ENCODE measurements at regions not wholly inside any gene's neighbourhood (a gene's known extent, or its start where the extent isn't known, plus 50 kb on each side); places are given as distances from the start of the nearest gene placed in this dataset.

DNA sequence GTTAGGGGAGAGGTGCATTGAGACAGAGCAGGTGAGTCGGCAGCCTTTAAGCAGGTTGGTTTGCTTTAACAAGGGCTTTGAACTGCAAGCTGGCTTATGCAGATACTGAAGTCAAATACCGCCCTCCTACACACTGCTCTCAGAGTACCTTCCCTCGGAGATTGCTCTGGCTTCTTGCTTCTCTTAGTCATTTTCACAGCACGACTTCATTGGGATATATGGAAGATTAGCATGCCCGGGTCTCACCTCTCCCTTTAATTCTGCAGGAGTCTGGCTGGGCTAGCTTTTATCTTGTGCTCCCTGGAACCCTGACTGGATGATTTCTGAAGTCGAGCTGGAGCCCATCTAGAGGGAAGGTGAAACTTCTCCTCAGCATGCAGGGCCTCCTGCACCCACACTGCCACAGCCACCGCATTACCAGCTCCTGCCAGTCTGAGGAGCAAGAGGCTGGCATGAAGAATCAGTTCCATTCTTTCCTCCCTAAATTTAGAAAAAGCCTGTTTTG is 395.5 kb upstream of the HNRNPA3 start:
- Histone ChIP-seq H3K79me2 (ENCODE audit: insufficient read depth, low read length) (no peaks in the 10 kb centered on the region), H2AFZ (ENCODE audit: low read length) (no peak overlapping the region), H3K9me3 (ENCODE audit: low read length) (no peaks in the 10 kb centered on the region), H3K27ac (ENCODE audit: extremely low read length, insufficient read depth, low read length) (no peak overlapping the region), H4K20me1 (ENCODE audit: insufficient read depth, low read length) (no peaks in the 10 kb centered on the region), H3K4me3 (replicated peaks in 1 of 3; ENCODE audit: insufficient read depth in 1 of 3, low read depth in 2 of 3, low read length in 3 of 3) (no peak overlapping the region), H3K4me1 (ENCODE audit: insufficient read depth, low read length) (no peaks in the 10 kb centered on the region), H3K36me3 (replicated peaks in 1 of 2; ENCODE audit: control insufficient read depth in 1 of 2, insufficient read depth in 2 of 2, low read length in 2 of 2) (no peaks in the 10 kb centered on the region), H3K27me3 (ENCODE audit: control insufficient read depth in 1 of 2, insufficient read depth in 2 of 2, low read length in 2 of 2) (peaks cover 0 to 28% of the 10 kb centered on the region in 2 experiments; a peak in 2 of 5 replicates), H3K4me2 (ENCODE audit: low read depth, low read length) (no peak overlapping the region), H3K9ac (ENCODE audit: insufficient read depth, low read depth, low read length) (no peak overlapping the region)
- BruUV-seq (replicated peaks): no TSS peak
- peak; percentile 47 for ATAC-seq
- CTCF ChIA-PET (ENCODE audit: low intra/inter-chr PET ratio, low total read pairs): no interaction called here
- no peak for FAIRE-seq
- 13% methylated on average over 7 of the region's 7 CpGs for WGBS (ENCODE audit: low lambda C conversion rate)
- DNase-seq (ENCODE audit: low spot score): no peak
- intact Hi-C loops (cut with micrococcal nuclease; ENCODE audit: unreplicated experiment) (loop anchor here (10.0 kb wide), 1 partner anchor 162 kb away; no protein-coding TSS in a partner anchor), in situ Hi-C loops (cut with HindIII; ENCODE audit: extremely low pct_ligation_motif_present, low pct_unique_long_range_greater_than_20kb) (loop anchor here (5.0 kb wide), 1 partner anchor 690 kb away; the partner anchor contains the start of gene HOXD8)
- POLR2A ChIA-PET: no interaction called here
- TF ChIP-seq ZNF781 (CRISPR knock-in tag; IDR thresholded peaks at IDR 0.05; ENCODE audit: borderline replicate concordance, not compliant biosample characterization) (no peak), LCORL (IDR thresholded peaks at IDR 0.05) (no peak), LCORL (CRISPR knock-in tag; IDR thresholded peaks at IDR 0.05) (no peak), JUN (CRISPR knock-in tag; IDR thresholded peaks at IDR 0.05) (no peak), POLR2AphosphoS2 (IDR thresholded peaks at IDR 0.05; ENCODE audit: low read depth, low read length) (no peak), YY1 (IDR thresholded peaks at IDR 0.05; ENCODE audit: insufficient read depth, insufficient replicate concordance, low read depth, low read length) (no peak), ZNF607 (CRISPR knock-in tag; IDR thresholded peaks at IDR 0.05; ENCODE audit: borderline replicate concordance) (no peak)
- TF ChIP-seq, protein P1, sequence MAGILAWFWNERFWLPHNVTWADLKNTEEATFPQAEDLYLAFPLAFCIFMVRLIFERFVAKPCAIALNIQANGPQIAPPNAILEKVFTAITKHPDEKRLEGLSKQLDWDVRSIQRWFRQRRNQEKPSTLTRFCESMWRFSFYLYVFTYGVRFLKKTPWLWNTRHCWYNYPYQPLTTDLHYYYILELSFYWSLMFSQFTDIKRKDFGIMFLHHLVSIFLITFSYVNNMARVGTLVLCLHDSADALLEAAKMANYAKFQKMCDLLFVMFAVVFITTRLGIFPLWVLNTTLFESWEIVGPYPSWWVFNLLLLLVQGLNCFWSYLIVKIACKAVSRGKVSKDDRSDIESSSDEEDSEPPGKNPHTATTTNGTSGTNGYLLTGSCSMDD (CRISPR knock-in tag; IDR thresholded peaks at IDR 0.05): no peak
- TF ChIP-seq, protein P2, sequence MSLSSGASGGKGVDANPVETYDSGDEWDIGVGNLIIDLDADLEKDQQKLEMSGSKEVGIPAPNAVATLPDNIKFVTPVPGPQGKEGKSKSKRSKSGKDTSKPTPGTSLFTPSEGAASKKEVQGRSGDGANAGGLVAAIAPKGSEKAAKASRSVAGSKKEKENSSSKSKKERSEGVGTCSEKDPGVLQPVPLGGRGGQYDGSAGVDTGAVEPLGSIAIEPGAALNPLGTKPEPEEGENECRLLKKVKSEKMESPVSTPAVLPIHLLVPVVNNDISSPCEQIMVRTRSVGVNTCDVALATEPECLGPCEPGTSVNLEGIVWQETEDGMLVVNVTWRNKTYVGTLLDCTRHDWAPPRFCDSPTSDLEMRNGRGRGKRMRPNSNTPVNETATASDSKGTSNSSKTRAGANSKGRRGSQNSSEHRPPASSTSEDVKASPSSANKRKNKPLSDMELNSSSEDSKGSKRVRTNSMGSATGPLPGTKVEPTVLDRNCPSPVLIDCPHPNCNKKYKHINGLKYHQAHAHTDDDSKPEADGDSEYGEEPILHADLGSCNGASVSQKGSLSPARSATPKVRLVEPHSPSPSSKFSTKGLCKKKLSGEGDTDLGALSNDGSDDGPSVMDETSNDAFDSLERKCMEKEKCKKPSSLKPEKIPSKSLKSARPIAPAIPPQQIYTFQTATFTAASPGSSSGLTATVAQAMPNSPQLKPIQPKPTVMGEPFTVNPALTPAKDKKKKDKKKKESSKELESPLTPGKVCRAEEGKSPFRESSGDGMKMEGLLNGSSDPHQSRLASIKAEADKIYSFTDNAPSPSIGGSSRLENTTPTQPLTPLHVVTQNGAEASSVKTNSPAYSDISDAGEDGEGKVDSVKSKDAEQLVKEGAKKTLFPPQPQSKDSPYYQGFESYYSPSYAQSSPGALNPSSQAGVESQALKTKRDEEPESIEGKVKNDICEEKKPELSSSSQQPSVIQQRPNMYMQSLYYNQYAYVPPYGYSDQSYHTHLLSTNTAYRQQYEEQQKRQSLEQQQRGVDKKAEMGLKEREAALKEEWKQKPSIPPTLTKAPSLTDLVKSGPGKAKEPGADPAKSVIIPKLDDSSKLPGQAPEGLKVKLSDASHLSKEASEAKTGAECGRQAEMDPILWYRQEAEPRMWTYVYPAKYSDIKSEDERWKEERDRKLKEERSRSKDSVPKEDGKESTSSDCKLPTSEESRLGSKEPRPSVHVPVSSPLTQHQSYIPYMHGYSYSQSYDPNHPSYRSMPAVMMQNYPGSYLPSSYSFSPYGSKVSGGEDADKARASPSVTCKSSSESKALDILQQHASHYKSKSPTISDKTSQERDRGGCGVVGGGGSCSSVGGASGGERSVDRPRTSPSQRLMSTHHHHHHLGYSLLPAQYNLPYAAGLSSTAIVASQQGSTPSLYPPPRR (CRISPR knock-in tag; IDR thresholded peaks at IDR 0.05; ENCODE audit: borderline replicate concordance): no peak

Measured in HepG2 (cell line).